G401 (cell line): ENCODE measurements at regions not wholly inside any gene's neighbourhood (a gene's known extent, or its start where the extent isn't known, plus 50 kb on each side); places are given as distances from the start of the nearest gene placed in this dataset.

ENCODE experiments used
- DNase-seq: peaks from one replicate; pipeline ENCODE4 v3.0.0-alpha.2; 2015; ENCODE audit warnings: low spot score
- in situ Hi-C: cut with HindIII; loops from 2 replicates; pipeline ENCODE4 v1.10.0; 2016; ENCODE audit warnings: low sequenced_read_pairs, mixed read lengths

DNA sequence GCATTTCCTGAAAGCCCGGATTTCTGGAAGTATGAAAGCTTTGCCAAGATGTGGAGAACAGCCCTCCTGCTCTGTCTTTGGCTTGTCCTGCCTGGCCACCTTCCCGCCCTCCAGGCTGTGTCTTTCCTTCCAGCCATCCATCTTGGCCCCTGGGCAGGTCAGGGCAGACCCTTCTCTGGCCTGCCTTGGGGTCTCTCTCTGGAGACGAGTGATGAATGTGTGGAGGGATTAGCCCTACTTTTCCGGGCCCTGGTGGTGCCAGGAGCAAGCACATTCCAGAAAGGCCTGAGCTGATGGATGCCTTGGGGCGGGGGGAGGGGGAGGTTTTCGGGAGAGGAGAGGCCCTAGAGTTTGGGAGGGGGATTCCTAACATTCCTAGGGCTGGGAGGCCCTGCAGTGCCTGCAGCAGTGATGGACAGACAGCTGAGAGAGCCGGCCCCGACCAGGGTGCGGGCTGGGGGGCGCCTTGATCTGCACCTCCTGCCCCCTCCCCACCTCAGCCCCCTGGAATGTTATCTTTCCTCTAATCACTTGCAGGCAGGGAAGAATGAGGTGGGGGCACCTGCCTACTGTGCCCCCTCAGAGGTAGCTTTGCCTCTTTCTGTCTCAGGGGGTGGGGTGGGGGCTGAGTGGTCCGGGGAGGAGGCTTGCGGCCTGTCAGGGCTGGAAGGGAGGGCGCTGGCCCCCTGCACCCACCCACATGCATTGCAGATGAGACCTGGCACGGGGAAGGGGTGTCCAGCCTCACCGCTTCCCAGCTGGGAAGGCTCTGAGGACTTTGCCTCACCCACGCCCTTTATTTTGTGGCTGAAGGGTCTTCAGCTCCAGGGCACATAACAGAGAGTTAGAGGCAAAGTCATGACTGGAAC is 156.2 kb downstream of the DDX1 start:
- no peak for DNase-seq
- in situ Hi-C loops = no loop called here

GRCh38 chr2:15748736-15749323 is 157.2 kb downstream of the DDX1 start:
- peak; percentile 10 for DNase-seq

DNA sequence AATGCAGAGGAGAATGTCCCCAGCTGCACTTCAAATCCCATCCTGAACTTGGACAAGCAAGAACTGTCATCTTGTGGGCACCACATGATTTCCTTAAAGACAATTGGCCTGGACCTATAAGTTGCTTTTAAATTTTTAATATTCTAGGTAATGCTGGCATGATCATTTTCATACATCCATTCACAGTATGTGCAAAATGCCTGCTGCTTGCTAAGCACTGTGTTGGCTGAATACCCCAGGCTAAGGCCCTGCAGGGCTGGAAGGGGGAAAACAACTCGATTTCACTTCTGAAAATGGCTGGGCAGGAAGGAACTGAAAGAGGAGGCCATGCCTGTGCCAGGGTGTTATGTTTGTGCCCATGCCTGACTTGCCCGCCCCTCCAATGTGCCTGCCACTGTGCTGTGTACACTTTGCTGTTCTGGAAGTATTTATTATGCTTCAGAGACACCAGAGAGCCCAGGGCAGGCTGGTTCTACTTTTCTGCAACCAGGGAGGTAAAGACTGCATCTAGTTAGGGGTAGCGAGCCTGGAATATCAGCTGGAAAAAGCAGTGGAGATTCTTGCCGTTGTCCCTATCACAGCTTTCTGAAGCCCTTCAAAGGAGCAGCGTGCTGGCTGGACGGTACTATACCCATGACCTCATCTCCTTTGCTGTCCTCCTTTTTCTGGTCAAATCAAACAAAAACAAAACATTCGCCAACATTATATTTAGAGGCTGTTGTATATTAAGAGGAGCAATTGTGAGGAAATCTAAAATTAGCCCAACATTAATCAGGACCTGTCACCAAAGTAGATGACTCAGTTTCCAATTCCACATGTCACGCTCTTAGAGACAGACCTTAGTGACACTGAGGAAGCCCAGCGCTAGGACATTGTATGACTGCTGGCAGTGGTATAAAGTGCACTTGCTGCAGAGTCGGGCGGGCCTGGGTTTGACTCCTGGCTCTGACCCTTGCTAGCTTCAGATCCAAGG is 158.1 kb downstream of the DDX1 start:
- in situ Hi-C loops = no loop called here
- DNase-seq = no peak

More at GRCh38 chr2:15748736-15749323, 157.2 kb downstream of the DDX1 start:
- in situ Hi-C loops = no loop called here

- no peak for DNase-seq
- in situ Hi-C loops = no loop called here
These were observed 158.8 kb downstream of the DDX1 start for GRCh38 chr2:15750433-15750814.

DNA sequence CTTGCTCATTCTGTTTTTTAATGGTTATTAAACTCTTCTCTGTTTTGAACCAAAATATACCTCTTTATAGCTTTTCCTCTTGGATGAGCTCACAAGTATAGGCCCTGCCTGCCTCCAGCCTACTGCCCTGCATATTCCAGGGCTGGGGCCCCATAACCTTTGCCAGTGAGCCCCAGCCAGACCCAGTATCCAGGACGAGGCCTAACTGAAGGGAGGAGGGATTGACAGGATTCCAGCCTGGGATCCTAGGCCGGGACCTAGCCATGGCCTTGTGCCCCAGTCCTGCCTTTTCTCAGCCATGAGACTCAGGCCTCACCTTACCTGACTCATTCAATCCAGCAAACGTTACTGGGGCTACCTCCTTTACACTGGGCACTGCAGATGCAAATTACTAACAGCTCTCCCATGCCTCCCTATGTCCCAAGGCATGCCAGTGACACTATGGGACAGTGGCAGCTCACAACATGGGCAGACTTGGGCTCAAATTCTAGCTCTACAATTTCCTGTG is 159.2 kb downstream of the DDX1 start:
- in situ Hi-C loops = no loop called here
- DNase-seq = no peak

- no peak for DNase-seq
- in situ Hi-C loops = no loop called here
These were observed 159.8 kb downstream of the DDX1 start for GRCh38 chr2:15751477-15751876.

DNA sequence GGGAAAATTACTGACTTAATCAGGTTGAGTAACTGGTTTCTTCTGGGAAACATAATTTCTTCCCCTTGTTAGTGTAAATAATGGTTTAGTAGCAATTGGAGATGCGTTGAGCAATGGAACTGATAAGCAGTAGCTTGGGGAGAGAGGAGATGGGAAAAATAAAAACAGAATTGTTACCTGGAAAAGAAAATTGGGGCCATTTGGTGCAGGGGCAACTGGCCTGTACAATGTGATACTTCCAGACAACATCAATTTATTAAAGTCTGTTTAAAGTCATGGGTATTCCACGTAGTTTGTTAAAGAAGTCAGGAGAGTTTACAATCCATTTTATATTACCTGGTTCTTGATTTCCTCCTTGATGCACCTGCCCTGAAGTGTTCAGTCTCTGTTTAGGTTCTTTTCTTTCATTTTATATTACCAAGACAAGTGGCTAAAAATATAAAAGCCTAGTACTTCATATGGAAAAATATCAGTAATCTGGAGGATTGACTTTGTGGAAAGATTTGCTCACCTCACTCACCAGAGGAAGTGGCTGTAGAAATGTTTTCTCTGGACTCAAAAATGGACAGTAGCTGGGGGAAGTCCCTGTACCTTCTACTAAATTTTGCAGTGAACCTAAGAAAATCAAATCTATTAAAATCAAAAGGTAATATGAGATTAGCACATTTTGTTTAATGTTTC is 161.0 kb downstream of the DDX1 start:
- in situ Hi-C loops = no loop called here
- no peak for DNase-seq

- in situ Hi-C loops = no loop called here
- DNase-seq = no peak
These were observed 161.6 kb downstream of the DDX1 start for GRCh38 chr2:15753233-15753798.

DNA sequence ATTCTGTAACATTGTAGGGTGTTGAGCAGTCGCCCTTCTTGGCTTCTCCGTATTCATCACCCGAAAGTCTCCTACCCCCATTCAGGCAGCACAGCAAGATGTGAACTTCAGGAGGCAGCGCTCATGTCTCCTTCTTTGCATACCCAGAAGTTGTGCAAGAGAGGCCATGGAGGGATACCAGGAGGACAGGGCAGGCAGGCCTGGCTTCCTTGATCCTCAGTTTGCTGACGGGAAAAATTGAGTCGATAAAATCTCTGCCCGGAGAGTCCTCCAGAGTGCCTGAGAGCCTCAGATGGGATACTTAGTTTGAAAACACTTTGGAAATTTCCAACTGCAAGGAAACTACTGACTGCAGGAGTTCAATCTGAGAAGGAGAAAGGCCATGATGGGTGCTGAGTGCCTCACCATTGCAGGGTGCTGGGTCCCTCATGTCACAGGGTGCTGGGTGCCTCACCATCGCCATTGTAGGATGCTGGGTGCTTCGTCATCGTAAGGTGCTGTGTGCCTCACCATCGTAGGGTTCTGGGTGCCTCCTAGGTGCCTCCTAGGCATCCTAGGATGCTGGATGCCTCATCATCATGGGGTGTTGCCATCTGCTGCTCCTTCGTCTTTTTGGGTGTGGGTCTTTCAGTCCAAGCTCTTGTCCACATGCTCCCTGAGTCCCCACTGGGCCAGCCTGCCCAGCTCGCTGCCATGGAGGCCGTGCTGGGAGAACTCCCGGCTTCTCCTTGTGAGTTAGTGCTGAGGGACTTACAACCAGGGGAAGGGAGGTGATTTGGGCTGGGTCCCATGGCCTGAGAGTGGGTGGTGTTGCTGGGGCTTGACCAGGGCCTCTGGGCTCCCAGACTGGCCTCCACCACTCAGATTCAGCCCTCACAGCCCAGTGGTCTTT is 162.4 kb downstream of the DDX1 start:
- in situ Hi-C loops = no loop called here
- no peak for DNase-seq

DNA sequence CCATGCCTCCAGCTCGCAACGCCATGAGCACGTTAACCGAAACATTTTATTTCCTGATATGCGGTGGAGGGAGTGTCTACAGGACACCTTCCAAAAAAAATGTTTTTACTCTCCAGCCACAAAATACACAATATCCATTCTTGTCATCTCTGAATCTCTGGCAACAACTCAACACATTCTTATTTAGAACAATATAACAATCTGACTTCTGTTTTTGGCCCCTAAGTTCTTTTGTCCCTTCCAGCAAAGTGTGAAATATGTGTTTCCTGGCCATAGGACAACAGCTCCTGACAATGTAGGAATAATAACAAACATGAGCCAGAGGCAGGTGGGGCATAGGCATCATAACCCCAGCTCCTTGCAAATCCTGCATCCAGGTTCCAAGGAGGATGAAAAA is 163.0 kb downstream of the DDX1 start:
- in situ Hi-C loops = no loop called here
- no peak for DNase-seq

- in situ Hi-C loops = no loop called here
- no peak for DNase-seq
These were observed 163.9 kb downstream of the DDX1 start for GRCh38 chr2:15755528-15755927.

DNA sequence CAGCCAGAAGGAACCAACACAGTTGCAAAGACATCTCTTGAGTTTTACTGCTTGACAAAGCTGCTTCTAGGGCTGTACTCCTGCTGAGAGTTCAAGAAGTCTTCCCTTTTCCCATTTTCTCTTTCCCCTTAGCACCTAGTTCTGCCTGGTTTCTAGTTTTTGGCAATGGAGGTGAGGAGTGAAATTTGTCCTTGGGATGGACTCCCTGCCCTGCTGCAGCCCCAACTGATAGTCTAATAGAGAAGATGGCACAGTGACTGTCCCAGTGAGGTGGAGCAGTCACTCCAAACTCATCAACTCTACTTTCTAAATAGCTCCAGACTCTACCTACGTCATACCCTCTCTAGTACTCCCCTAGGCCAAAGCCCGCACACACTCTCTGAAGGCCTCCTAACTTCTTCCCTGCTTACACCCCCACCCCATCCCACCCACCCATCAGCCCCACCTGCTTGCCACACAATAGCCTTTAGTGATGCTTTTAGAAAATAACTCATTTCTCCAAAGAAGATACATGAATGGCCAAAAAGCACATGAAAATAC is 164.4 kb downstream of the DDX1 start:
- no peak for DNase-seq
- in situ Hi-C loops = no loop called here

- in situ Hi-C loops = no loop called here
- DNase-seq = no peak
These were observed 165.5 kb downstream of the DDX1 start for GRCh38 chr2:15756882-15757819.

- no peak for DNase-seq
- in situ Hi-C loops = no loop called here
These were observed 166.3 kb downstream of the DDX1 start for GRCh38 chr2:15757820-15758586.

DNA sequence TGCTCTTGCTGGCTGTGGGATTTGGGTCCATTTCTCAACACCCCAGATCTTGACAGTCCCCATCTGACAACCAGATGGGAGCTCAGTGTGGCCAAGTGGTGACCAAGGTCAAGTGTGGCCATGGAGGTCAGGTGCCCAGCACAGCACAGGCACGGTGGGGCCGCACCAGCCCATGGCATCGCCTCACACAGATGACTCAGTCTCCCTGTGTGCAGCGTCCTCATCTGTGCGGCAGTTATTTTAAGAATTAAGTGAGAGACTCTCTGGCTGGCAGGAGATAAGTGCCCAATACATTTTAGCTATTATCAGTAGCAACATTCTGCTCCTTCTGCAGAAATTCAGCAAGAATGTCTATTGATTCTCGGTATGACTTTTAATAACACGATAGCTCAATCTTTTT is 167.2 kb downstream of the DDX1 start:
- DNase-seq = no peak
- in situ Hi-C loops = no loop called here

DNA sequence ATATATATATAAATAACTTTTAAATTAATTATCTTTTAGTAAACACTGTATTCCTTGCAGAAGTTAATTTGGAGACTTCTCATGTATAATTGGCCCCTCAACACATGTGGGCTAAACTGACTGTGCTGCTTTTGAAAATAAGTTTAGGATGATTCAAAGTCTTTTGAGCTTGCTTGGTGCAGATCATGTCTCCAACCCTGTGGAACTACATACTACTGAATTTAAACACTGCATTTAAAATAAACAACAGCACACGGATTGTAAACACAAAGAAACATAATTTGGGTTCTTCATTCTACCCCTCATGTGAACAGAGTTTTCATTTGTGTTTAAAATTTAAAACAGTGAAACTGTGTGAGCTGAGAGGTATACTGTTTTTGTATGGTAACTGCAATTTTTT is 167.7 kb downstream of the DDX1 start:
- no peak for DNase-seq

More for the DNA sequence above, 167.7 kb downstream of the DDX1 start:
- in situ Hi-C loops = no loop called here
